GM23248 (cell line): ENCODE measurements at regions not wholly inside any gene's neighbourhood (a gene's known extent, or its start where the extent isn't known, plus 50 kb on each side); places are given as distances from the start of the nearest gene placed in this dataset.

Experiments
- EZH2 ChIP-seq: fragments of 200-600 bp; sonication (generic); IDR thresholded peaks from 2 replicates; pipeline ENCODE4 v1.6.1; 2018; ENCODE audit warnings: antibody characterized with exemption, mild to moderate bottlenecking; ENCODE audit not compliant: insufficient read depth, poor library complexity, severe bottlenecking
- EZH2phosphoT487 ChIP-seq: fragments of 200-600 bp; sonication (generic); IDR thresholded peaks from 2 replicates; pipeline ENCODE4 v1.6.1; 2018; ENCODE audit warnings: antibody characterized with exemption, moderate library complexity, mild to moderate bottlenecking, low read depth; ENCODE audit not compliant: insufficient read depth

DNA sequence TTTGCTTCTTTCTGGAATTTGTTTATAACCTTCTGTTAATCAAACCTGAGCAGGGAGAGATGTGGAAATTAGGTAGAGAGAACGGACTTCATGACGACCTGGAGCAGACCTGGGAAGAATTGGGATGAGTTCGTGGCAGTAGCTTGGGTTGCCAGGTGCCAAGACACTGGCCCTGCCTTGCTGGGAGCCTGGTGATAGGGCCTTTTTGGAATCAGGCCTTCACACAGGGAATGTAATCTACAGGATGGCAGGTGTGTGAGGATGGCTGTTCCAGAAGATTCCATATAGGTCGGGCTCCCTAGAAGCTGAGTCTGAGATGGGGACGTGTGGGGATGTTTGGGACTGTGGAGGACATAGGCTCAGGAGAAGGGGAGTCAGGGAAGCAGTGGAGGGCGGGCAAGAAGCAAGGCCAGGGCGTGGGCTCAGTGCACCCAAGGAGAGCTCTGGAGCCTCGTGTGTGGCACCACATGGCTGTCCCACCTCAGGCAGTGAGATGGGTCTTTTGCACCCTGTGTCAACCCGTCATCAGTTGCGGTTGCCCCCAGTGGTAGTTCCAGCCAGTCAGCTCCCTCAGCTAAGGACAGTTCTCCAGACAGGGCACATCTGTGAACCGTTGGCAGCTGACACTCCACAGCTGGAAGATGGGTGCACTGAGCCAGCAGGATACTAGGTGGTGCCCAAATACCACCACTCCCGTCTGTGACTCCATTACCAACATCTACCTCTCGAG lies 395.9 kb downstream of the MATN1 start:
- TF ChIP-seq EZH2, result no peak
- no peak for TF ChIP-seq EZH2phosphoT487
